ENCODE measurements at regions not wholly inside any gene's neighbourhood (a gene's known extent, or its start where the extent isn't known, plus 50 kb on each side); places are given as distances from the start of the nearest gene placed in this dataset.

DNA sequence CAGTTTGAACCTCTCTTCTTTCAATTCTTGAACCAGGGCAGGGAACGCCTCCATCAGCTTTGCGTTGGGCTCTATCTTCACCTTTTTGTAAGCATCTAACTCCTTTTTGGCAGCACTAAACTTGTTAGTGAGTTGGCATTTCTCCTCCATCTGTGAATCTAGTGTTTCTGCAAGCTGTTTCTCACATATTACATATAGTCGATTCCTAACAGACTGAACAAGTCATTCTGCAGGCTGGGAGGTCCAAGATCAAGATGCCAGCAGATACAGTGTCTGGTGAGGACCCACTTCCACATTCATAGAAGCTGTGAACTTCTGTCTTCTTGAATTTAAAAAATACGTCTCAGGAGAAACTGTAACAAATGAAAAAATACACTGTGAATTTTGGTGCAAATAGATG lies 539.7 kb downstream of the ANKRD7 start:
- Histone ChIP-seq H3K14ac (replicated peaks; ENCODE audit: low read depth, low read length) (no peak overlapping the region), H3K18ac (ENCODE audit: low read depth, low read length) (no peak overlapping the region)
- no TSS peak for BruUV-seq (replicated peaks)

More for the DNA sequence above, 539.7 kb downstream of the ANKRD7 start:
- no peak for ATAC-seq (ENCODE audit: low read depth)
- H3K23ac ChIP-seq (ENCODE audit: low read depth, low read length) = no peak overlapping the region
- no peak overlapping the region for H3K9ac ChIP-seq (ENCODE audit: low read depth, low read length)
- H2AFZ ChIP-seq (replicated peaks; ENCODE audit: low read length, poor library complexity) = no peak overlapping the region
- H3K9me1 ChIP-seq (ENCODE audit: insufficient read depth, low read length) = no peaks in the 10 kb centered on the region
- no peak for DNase-seq
- TF ChIP-seq MAZ (IDR thresholded peaks at IDR 0.05; ENCODE audit: borderline replicate concordance, low read depth, low read length) = no peak
- TF ChIP-seq NFE2L2 (IDR thresholded peaks at IDR 0.05; ENCODE audit: low read depth, low read length) = no peak
- no peak for TF ChIP-seq BHLHE40 (IDR thresholded peaks at IDR 0.05; ENCODE audit: low read depth, low read length)
- TF ChIP-seq FOS (IDR thresholded peaks at IDR 0.05; ENCODE audit: low read depth, low read length) = no peak
- TF ChIP-seq USF2 (IDR thresholded peaks at IDR 0.05; ENCODE audit: low read depth, low read length) = no peak
- no peak for TF ChIP-seq MAFK (IDR thresholded peaks at IDR 0.05; ENCODE audit: low read depth, low read length)
- no peak overlapping the region for H4K91ac ChIP-seq (ENCODE audit: insufficient read depth, low read depth, low read length)
- dilution Hi-C loops (cut with HindIII; ENCODE audit: low sequenced_read_pairs, unreplicated experiment) = no loop called here
- no peak overlapping the region for H3K4ac ChIP-seq (ENCODE audit: low read depth, low read length)
- no peak overlapping the region for H2AK5ac ChIP-seq (ENCODE audit: low read depth, low read length)
- 80% methylated on average over 1 of the region's 4 CpGs; no CpG with 5 or more reads in 1 of the 2 experiments for WGBS, 2 experiments (ENCODE audit: extremely low coverage in 2 of 2, insufficient read length in 1 of 2)
- H3K4me3 ChIP-seq (ENCODE audit: insufficient read depth, low read depth, low read length) = no peak overlapping the region
- H3K4me1 ChIP-seq (ENCODE audit: control insufficient read depth, insufficient read depth, low read length) = no peaks in the 10 kb centered on the region
- H2BK15ac ChIP-seq (ENCODE audit: low read depth, low read length) = no peak overlapping the region
- H3K79me1 ChIP-seq (ENCODE audit: low read depth in 1 of 2, low read length in 2 of 2) = no peaks in the 10 kb centered on the region
- H3K27me3 ChIP-seq (ENCODE audit: control insufficient read depth, insufficient read depth, low read length) = no peaks in the 10 kb centered on the region
- H4K20me1 ChIP-seq (ENCODE audit: insufficient read depth, low read length) = no peaks in the 10 kb centered on the region
- intact Hi-C loops (cut with micrococcal nuclease) = no loop called here
- no peak overlapping the region for H4K5ac ChIP-seq (ENCODE audit: low read depth, low read length)
- no peaks in the 10 kb centered on the region for H3K36me3 ChIP-seq (ENCODE audit: control insufficient read depth, insufficient read depth, low read length)
- H3K27ac ChIP-seq (ENCODE audit: insufficient read depth, low read length) = no peak overlapping the region
- no peak overlapping the region for H3K4me2 ChIP-seq (ENCODE audit: low read depth, low read length)
- CTCF ChIA-PET = no interaction called here
- no peak overlapping the region for H2AK9ac ChIP-seq (replicated peaks; ENCODE audit: low read depth, low read length, poor library complexity)
- no peak overlapping the region for H4K8ac ChIP-seq (ENCODE audit: low read depth in 2 of 2, low read length in 2 of 2)
- no peak overlapping the region for H2BK120ac ChIP-seq (ENCODE audit: low read depth, low read length)
- H2BK5ac ChIP-seq (ENCODE audit: low read depth, low read length, poor library complexity, severe bottlenecking) = no peak overlapping the region
- in situ Hi-C loops (cut with MboI; ENCODE audit: low sequenced_read_pairs) = no loop called here
- no peak overlapping the region for H3K56ac ChIP-seq (ENCODE audit: extremely low read depth, insufficient read depth, low read length)
- H3K9me3 ChIP-seq (ENCODE audit: control insufficient read depth, insufficient read depth, low read length) = peaks cover 6% of the 10 kb centered on the region; the same call in 1 of the 2 replicates
- H2BK20ac ChIP-seq (ENCODE audit: low read depth, low read length) = no peak overlapping the region
- POLR2A ChIA-PET (ENCODE audit: unreplicated experiment) = no interaction called here

All from IMR-90 (cell line).